GM12891 (cell line): ENCODE measurements at regions not wholly inside any gene's neighbourhood (a gene's known extent, or its start where the extent isn't known, plus 50 kb on each side); places are given as distances from the start of the nearest gene placed in this dataset.

ENCODE experiments used
- POLR2A ChIP-seq: IDR thresholded peaks from 2 replicates; pipeline ENCODE4 v1.6.1; 2011; ENCODE audit warnings: low read depth, low read length, control low read depth
- POLR2AphosphoS5 ChIP-seq: IDR thresholded peaks from 2 replicates; pipeline ENCODE4 v1.6.1; 2011; ENCODE audit warnings: low read depth, low read length, control low read depth
- SPI1 ChIP-seq: IDR thresholded peaks from 2 replicates; pipeline ENCODE4 v1.6.1; 2011; ENCODE audit warnings: low read depth, low read length, control low read depth
- TAF1 ChIP-seq: IDR thresholded peaks from 2 replicates; pipeline ENCODE4 v1.6.1; 2011; ENCODE audit warnings: low read depth, low read length, control low read depth

- TF ChIP-seq POLR2AphosphoS5 = no peak
- TF ChIP-seq POLR2A = no peak
- no peak for TF ChIP-seq SPI1
- no peak for TF ChIP-seq TAF1
Measured at GRCh38 chr12:126898562-126898961, 1368.4 kb upstream of the TMEM132C start.
